ENCODE measurements at regions not wholly inside any gene's neighbourhood (a gene's known extent, or its start where the extent isn't known, plus 50 kb on each side); places are given as distances from the start of the nearest gene placed in this dataset.

DNA sequence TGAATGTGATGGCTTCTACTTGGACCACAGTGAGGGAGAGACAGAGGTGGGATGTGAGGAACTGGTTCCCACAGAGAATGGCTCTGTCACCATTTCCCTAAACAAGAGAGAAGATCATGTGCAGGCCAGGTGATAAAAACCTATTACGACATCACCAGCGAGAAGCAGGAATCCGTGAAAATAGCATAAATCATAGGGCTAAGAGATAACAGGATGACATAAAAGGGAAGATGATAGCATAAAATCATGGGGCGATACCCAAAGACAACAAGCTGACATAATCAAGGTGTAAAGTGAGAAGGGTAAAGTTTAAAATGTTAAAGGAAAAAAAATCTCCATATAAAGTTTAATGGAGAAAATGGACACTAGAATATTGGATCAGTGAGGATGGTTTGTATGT is 205.5 kb upstream of the SLIT2 start:
- Histone ChIP-seq H3K9me3 (replicated peaks; ENCODE audit: control insufficient read depth, insufficient read depth, low read length) (no peaks in the 10 kb centered on the region), H3K27me3 (replicated peaks in 1 of 2; ENCODE audit: control insufficient read depth in 2 of 2, insufficient read depth in 2 of 2, low read length in 1 of 2) (no peaks in the 10 kb centered on the region), H2AFZ (ENCODE audit: control insufficient read depth, low read depth, low read length) (no peak overlapping the region), H3K4me2 (ENCODE audit: control insufficient read depth, insufficient read depth) (no peak overlapping the region), H3K4me1 (ENCODE audit: control insufficient read depth, insufficient read depth, low read length) (no peaks in the 10 kb centered on the region), H3K79me2 (ENCODE audit: control insufficient read depth, insufficient read depth, low read length) (no peaks in the 10 kb centered on the region), H3K4me3 (no peak overlapping the region), H3K27ac (ENCODE audit: control insufficient read depth, insufficient read depth) (no peak overlapping the region), H3K36me3 (ENCODE audit: control insufficient read depth in 2 of 2, insufficient read depth in 2 of 2, low read length in 1 of 2) (no peaks in the 10 kb centered on the region), H4K20me1 (ENCODE audit: control insufficient read depth, insufficient read depth) (no peaks in the 10 kb centered on the region), H3K9ac (ENCODE audit: control insufficient read depth, insufficient read depth, low read length) (no peak overlapping the region)
- DNase-seq (ENCODE audit: low read depth, low spot score) (no peak), ATAC-seq (no peak), FAIRE-seq (no peak)
- CTCF ChIA-PET, result no interaction called here
- BruUV-seq (replicated peaks), result no TSS peak
- SMC1A ChIA-PET (ENCODE audit: uncharacterized antibody, unreplicated experiment), result no interaction called here
- in situ Hi-C loops (cut with MboI) (no loop called here), intact Hi-C loops (cut with micrococcal nuclease; ENCODE audit: unreplicated experiment) (no loop called here)
- RAD21 ChIA-PET (ENCODE audit: unreplicated experiment), result no interaction called here
- POLR2A ChIA-PET, result no interaction called here
- 32% methylated on average over 4 of the region's 4 CpGs for WGBS (ENCODE audit: insufficient coverage, insufficient replicate concordance, low lambda C conversion rate, missing lambda C conversion rate)
- no peak for TF ChIP-seq JUND (IDR thresholded peaks at IDR 0.05; ENCODE audit: low read depth, low read length)
- TF ChIP-seq LARP7 (IDR thresholded peaks at IDR 0.05), result no peak
- TF ChIP-seq ETV6 (conservative IDR thresholded peaks at IDR 0.05 in 1 of 2, IDR thresholded peaks at IDR 0.05 in 1 of 2; ENCODE audit: borderline replicate concordance in 1 of 2, low read depth in 1 of 2), result no peak
- TF ChIP-seq YBX1 (IDR thresholded peaks at IDR 0.05), result no peak
- TF ChIP-seq NFYA (IDR thresholded peaks at IDR 0.05; ENCODE audit: borderline replicate concordance, low read depth, low read length), result no peak
- TF ChIP-seq, protein P1, sequence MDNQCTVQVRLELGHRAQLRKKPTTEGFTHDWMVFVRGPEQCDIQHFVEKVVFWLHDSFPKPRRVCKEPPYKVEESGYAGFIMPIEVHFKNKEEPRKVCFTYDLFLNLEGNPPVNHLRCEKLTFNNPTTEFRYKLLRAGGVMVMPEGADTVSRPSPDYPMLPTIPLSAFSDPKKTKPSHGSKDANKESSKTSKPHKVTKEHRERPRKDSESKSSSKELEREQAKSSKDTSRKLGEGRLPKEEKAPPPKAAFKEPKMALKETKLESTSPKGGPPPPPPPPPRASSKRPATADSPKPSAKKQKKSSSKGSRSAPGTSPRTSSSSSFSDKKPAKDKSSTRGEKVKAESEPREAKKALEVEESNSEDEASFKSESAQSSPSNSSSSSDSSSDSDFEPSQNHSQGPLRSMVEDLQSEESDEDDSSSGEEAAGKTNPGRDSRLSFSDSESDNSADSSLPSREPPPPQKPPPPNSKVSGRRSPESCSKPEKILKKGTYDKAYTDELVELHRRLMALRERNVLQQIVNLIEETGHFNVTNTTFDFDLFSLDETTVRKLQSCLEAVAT (IDR thresholded peaks at IDR 0.05), result no peak
- no peak for TF ChIP-seq ZBTB4 (CRISPR knock-in tag; IDR thresholded peaks at IDR 0.05)
- TF ChIP-seq, protein P2, sequence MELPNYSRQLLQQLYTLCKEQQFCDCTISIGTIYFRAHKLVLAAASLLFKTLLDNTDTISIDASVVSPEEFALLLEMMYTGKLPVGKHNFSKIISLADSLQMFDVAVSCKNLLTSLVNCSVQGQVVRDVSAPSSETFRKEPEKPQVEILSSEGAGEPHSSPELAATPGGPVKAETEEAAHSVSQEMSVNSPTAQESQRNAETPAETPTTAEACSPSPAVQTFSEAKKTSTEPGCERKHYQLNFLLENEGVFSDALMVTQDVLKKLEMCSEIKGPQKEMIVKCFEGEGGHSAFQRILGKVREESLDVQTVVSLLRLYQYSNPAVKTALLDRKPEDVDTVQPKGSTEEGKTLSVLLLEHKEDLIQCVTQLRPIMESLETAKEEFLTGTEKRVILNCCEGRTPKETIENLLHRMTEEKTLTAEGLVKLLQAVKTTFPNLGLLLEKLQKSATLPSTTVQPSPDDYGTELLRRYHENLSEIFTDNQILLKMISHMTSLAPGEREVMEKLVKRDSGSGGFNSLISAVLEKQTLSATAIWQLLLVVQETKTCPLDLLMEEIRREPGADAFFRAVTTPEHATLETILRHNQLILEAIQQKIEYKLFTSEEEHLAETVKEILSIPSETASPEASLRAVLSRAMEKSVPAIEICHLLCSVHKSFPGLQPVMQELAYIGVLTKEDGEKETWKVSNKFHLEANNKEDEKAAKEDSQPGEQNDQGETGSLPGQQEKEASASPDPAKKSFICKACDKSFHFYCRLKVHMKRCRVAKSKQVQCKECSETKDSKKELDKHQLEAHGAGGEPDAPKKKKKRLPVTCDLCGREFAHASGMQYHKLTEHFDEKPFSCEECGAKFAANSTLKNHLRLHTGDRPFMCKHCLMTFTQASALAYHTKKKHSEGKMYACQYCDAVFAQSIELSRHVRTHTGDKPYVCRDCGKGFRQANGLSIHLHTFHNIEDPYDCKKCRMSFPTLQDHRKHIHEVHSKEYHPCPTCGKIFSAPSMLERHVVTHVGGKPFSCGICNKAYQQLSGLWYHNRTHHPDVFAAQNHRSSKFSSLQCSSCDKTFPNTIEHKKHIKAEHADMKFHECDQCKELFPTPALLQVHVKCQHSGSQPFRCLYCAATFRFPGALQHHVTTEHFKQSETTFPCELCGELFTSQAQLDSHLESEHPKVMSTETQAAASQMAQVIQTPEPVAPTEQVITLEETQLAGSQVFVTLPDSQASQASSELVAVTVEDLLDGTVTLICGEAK (IDR thresholded peaks at IDR 0.05; ENCODE audit: borderline replicate concordance), result no peak
- TF ChIP-seq POLR2AphosphoS5 (IDR thresholded peaks at IDR 0.05; ENCODE audit: low read length), result no peak
- TF ChIP-seq BACH1 (IDR thresholded peaks at IDR 0.05; ENCODE audit: borderline replicate concordance), result no peak
- TF ChIP-seq SUPT20H (IDR thresholded peaks at IDR 0.05; ENCODE audit: borderline replicate concordance, control insufficient read depth, low read depth, low read length), result no peak
- TF ChIP-seq KAT2A (conservative IDR thresholded peaks at IDR 0.05; ENCODE audit: control insufficient read depth, low read depth, low read length), result no peak

Data from GM12878 (cell line).